ENCODE measurements at regions not wholly inside any gene's neighbourhood (a gene's known extent, or its start where the extent isn't known, plus 50 kb on each side); places are given as distances from the start of the nearest gene placed in this dataset.
A peak's percentile ranks its signal among the peaks of the same experiment; 100 is the strongest.

DNA sequence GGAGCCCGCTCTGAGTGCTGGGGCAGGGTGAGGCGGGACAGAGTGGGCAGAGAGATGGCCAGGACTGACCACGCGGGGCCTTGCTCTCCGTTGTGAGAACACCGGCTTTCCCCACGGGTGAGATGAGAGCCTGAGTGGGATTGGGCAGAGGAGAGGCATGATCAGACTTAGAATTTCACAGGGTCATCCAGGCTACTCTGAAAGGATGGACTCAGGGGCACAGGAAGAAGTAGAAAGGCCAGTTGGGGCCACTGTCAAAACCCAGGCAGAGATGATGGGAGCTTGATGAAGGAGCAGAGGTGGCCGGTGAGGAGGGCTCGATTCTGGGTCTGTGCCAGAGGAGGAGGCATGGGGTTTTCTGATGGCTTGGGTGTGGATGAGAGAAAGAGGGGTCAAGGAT lies 63.8 kb upstream of the NUP50 start:
- Histone ChIP-seq H3K4me1 (peaks cover 0 to 6% (median 0%) of the 10 kb centered on the region in 3 donors), H3K36me3 (no peaks in the 10 kb centered on the region), H3K27ac (no peak overlapping the region), H3K4me3 (no peak overlapping the region), H3K27me3 (peaks cover 0 to 76% (median 0%) of the 10 kb centered on the region in 4 donors), H3K9me3 (no peaks in the 10 kb centered on the region)
- 48 to 52% methylated on average over 2 of the region's 9 CpGs for WGBS, 2 donors
- DNase-seq, result no peak
- intact Hi-C loops (cut with DNase I), result loop anchor here (10.0 kb wide), 2 partner anchors 115 to 155 kb away; no protein-coding TSS in a partner anchor
- no peak for TF ChIP-seq POLR2A (IDR thresholded peaks at IDR 0.05)
- TF ChIP-seq, protein P1, sequence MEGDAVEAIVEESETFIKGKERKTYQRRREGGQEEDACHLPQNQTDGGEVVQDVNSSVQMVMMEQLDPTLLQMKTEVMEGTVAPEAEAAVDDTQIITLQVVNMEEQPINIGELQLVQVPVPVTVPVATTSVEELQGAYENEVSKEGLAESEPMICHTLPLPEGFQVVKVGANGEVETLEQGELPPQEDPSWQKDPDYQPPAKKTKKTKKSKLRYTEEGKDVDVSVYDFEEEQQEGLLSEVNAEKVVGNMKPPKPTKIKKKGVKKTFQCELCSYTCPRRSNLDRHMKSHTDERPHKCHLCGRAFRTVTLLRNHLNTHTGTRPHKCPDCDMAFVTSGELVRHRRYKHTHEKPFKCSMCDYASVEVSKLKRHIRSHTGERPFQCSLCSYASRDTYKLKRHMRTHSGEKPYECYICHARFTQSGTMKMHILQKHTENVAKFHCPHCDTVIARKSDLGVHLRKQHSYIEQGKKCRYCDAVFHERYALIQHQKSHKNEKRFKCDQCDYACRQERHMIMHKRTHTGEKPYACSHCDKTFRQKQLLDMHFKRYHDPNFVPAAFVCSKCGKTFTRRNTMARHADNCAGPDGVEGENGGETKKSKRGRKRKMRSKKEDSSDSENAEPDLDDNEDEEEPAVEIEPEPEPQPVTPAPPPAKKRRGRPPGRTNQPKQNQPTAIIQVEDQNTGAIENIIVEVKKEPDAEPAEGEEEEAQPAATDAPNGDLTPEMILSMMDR (IDR thresholded peaks at IDR 0.05), result no peak

DNA sequence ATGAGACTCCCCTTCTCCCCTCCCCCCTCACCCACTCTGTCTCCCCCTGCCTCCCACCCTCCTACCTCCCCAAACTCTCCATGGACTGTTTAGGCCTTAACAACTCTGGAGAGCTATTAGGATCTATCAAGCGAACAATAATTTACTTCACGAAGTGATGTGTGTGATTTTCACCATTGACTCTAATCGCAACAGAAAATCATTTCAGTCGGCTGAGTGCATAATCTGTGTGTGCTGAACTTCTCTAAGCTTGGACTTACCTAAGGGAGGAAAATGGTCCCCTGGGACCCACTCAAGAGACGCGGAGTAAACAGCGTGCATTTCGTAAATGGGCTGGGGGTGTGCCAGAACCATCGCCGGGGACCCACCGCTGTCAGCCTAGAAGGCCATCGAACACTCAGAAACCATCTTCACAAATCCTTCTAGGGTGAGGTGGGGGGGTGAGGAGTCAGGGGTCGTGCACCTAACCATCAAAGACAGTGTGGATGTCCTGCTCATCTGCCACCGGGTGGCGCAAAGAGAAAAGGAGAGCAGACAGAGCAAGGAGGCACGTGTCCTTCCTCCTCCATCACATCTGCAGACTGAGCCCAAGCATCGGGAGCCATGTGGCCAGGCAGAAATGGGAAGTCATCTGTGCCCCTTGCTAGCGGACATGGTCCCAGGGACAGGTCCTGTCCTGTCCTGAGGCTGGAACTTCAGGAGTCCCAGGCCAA lies 62.1 kb upstream of the NUP50 start:
- intact Hi-C loops (cut with DNase I), result loop anchor here (10.0 kb wide), 1 partner anchor 153 kb away; no protein-coding TSS in a partner anchor
- DNase-seq, result no peak
- Histone ChIP-seq H3K36me3 (no peaks in the 10 kb centered on the region), H3K9me3 (no peaks in the 10 kb centered on the region), H3K4me3 (no peak overlapping the region), H3K27ac (no peak overlapping the region), H3K4me1 (peaks cover 0 to 9% (median 0%) of the 10 kb centered on the region in 3 donors), H3K27me3 (peaks cover 0 to 63% (median 0%) of the 10 kb centered on the region in 4 donors)
- 46 to 50% methylated on average over 17 to 18 of the region's 18 CpGs for WGBS, 2 donors
- TF ChIP-seq POLR2A (IDR thresholded peaks at IDR 0.05), result no peak
- TF ChIP-seq, protein P1 (IDR thresholded peaks at IDR 0.05), result peak in 4 of 6 experiments; percentile 44 to 61 (median 55)

DNA sequence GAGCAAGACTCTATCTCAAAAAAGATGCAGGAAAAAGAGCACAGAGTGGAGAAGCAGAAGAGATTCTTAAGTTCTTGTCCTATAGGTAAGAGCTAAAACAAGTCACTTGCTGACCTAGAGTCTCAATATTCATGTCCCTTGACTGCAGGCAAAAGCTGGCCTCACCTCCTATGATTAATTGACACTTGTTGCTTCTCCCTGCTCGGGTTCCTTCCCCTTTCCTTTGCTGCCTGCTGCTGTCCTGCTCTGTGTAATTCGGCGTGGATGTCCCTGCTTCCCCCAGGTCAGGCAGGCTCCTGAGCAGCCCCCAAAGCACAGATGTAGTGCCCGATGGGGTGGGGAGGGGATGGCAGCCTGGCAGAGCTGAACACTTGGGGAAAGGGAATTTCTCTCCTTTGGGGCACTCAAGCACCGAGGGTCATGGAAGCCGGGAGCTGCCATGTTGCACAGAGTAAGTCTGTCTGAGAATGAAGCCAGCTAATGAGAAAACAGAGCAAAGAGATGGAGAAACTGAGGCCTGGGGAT lies 60.8 kb upstream of the NUP50 start:
- Histone ChIP-seq H3K36me3 (no peaks in the 10 kb centered on the region), H3K4me3 (no peak overlapping the region), H3K4me1 (peaks cover 0 to 9% (median 0%) of the 10 kb centered on the region in 3 donors), H3K27me3 (peaks cover 0 to 62% (median 0%) of the 10 kb centered on the region in 4 donors), H3K9me3 (no peaks in the 10 kb centered on the region), H3K27ac (no peak overlapping the region)
- WGBS, 2 donors, result 54 to 58% methylated on average over 3 to 5 of the region's 6 CpGs
- TF ChIP-seq, protein P1 (IDR thresholded peaks at IDR 0.05), result no peak
- TF ChIP-seq POLR2A (IDR thresholded peaks at IDR 0.05), result no peak
- intact Hi-C loops (cut with DNase I), result loop anchor here (10.0 kb wide), 1 partner anchor 152 kb away; no protein-coding TSS in a partner anchor
- DNase-seq, result no peak

DNA sequence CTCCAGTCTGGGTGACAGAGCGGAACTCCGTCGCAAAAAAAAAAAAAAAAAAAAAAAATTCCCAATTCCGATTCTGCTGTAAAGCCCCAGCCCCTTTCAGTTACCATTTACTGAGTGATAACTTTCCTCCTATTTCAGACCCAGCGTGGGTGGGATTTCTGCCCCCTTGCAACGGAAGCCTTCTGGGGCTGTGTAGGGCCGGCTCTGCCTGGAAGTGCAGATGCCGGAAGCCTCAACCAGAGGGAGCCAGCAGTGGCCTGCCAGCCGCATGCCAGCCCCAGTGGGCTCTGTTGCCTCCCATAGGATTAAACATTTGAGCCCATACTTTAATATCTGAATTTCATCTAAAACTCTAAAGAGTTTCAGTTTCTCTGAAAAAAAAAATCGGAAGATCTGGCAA lies 60.0 kb upstream of the NUP50 start:
- Histone ChIP-seq H3K36me3 (no peaks in the 10 kb centered on the region), H3K4me3 (no peak overlapping the region), H3K27ac (no peak overlapping the region), H3K4me1 (peaks cover 0 to 9% (median 0%) of the 10 kb centered on the region in 3 donors), H3K27me3 (peaks cover 0 to 60% (median 0%) of the 10 kb centered on the region in 4 donors), H3K9me3 (no peaks in the 10 kb centered on the region)
- TF ChIP-seq, protein P1 (IDR thresholded peaks at IDR 0.05), result no peak
- TF ChIP-seq POLR2A (IDR thresholded peaks at IDR 0.05), result no peak
- no peak for DNase-seq
- WGBS, 2 donors, result 69 to 83% methylated on average over 7 to 10 of the region's 10 CpGs
- intact Hi-C loops (cut with DNase I), result loop anchor here (10.0 kb wide), 1 partner anchor 151 kb away; no protein-coding TSS in a partner anchor

DNA sequence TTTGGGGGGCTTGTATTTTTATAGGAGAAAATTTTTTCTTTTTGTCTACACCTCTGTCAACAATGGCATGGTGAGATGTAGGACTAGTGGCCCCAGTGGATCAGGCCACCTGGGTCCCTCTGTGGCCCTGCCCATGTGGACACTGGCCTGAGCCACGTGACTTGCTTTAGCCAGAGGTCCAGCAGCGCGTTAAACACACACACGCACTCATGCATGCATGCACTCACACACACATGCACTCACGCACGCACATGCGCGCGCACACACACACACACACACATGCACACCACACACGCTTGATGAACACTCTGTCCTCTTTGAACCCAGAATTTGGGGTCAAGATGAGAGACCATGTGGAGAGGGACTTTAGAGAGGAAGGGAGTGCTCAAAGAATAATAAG lies 59.4 kb upstream of the NUP50 start:
- intact Hi-C loops (cut with DNase I), result loop anchor here (10.0 kb wide), 1 partner anchor 150 kb away; no protein-coding TSS in a partner anchor
- H3K9me3 ChIP-seq, result no peaks in the 10 kb centered on the region
- H3K4me1 ChIP-seq, result peaks cover 0 to 9% (median 0%) of the 10 kb centered on the region in 3 donors
- no peaks in the 10 kb centered on the region for H3K36me3 ChIP-seq
- no peak overlapping the region for H3K4me3 ChIP-seq
- H3K27me3 ChIP-seq, result peaks cover 0 to 56% (median 0%) of the 10 kb centered on the region in 4 donors
- 84 to 95% methylated on average over 6 to 10 of the region's 10 CpGs for WGBS, 2 donors
- no peak overlapping the region for H3K27ac ChIP-seq
- TF ChIP-seq POLR2A (IDR thresholded peaks at IDR 0.05), result no peak
- TF ChIP-seq, protein P1 (IDR thresholded peaks at IDR 0.05), result no peak
- DNase-seq, result no peak

Data from esophagus squamous epithelium (tissue), 5 donors.